ENCODE measurements at regions not wholly inside any gene's neighbourhood (a gene's known extent, or its start where the extent isn't known, plus 50 kb on each side); places are given as distances from the start of the nearest gene placed in this dataset.

DNA sequence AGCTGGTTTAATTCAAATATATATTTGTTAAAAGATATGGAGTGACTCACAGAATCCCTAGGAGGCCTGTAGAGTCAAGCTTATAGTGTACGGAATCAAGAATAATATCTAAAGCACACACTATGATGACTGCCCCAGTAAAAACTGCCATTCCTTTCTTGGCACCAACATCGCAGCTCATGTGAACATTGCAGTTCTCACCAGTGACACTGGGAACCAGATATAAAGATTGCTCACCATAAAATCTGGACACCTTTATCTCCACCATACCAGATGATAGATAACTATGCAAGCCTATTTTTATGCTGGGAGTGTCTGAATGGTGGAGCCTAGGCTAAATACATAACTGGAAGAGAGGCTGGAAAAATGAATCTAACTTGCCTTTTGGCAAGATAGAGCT is 463.9 kb upstream of the TBX3 start:
- TF ChIP-seq ZSCAN20 (CRISPR knock-in tag; IDR thresholded peaks at IDR 0.05) (no peak), FOSB (CRISPR knock-in tag; IDR thresholded peaks at IDR 0.05) (no peak), JUNB (IDR thresholded peaks at IDR 0.05) (no peak), EP300 (IDR thresholded peaks at IDR 0.05) (no peak), RFX5 (IDR thresholded peaks at IDR 0.05) (no peak), SMC3 (IDR thresholded peaks at IDR 0.05) (no peak), POLR2A (IDR thresholded peaks at IDR 0.05; ENCODE audit: low read length) (no peak), JUN (IDR thresholded peaks at IDR 0.05) (no peak), HDAC2 (IDR thresholded peaks at IDR 0.05) (no peak), CEBPB (IDR thresholded peaks at IDR 0.05) (no peak)
- TF ChIP-seq, protein P1, sequence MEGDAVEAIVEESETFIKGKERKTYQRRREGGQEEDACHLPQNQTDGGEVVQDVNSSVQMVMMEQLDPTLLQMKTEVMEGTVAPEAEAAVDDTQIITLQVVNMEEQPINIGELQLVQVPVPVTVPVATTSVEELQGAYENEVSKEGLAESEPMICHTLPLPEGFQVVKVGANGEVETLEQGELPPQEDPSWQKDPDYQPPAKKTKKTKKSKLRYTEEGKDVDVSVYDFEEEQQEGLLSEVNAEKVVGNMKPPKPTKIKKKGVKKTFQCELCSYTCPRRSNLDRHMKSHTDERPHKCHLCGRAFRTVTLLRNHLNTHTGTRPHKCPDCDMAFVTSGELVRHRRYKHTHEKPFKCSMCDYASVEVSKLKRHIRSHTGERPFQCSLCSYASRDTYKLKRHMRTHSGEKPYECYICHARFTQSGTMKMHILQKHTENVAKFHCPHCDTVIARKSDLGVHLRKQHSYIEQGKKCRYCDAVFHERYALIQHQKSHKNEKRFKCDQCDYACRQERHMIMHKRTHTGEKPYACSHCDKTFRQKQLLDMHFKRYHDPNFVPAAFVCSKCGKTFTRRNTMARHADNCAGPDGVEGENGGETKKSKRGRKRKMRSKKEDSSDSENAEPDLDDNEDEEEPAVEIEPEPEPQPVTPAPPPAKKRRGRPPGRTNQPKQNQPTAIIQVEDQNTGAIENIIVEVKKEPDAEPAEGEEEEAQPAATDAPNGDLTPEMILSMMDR (IDR thresholded peaks at IDR 0.05): no peak
- TF ChIP-seq, protein P2, sequence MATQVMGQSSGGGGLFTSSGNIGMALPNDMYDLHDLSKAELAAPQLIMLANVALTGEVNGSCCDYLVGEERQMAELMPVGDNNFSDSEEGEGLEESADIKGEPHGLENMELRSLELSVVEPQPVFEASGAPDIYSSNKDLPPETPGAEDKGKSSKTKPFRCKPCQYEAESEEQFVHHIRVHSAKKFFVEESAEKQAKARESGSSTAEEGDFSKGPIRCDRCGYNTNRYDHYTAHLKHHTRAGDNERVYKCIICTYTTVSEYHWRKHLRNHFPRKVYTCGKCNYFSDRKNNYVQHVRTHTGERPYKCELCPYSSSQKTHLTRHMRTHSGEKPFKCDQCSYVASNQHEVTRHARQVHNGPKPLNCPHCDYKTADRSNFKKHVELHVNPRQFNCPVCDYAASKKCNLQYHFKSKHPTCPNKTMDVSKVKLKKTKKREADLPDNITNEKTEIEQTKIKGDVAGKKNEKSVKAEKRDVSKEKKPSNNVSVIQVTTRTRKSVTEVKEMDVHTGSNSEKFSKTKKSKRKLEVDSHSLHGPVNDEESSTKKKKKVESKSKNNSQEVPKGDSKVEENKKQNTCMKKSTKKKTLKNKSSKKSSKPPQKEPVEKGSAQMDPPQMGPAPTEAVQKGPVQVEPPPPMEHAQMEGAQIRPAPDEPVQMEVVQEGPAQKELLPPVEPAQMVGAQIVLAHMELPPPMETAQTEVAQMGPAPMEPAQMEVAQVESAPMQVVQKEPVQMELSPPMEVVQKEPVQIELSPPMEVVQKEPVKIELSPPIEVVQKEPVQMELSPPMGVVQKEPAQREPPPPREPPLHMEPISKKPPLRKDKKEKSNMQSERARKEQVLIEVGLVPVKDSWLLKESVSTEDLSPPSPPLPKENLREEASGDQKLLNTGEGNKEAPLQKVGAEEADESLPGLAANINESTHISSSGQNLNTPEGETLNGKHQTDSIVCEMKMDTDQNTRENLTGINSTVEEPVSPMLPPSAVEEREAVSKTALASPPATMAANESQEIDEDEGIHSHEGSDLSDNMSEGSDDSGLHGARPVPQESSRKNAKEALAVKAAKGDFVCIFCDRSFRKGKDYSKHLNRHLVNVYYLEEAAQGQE (IDR thresholded peaks at IDR 0.05): no peak
- TF ChIP-seq, protein P3, sequence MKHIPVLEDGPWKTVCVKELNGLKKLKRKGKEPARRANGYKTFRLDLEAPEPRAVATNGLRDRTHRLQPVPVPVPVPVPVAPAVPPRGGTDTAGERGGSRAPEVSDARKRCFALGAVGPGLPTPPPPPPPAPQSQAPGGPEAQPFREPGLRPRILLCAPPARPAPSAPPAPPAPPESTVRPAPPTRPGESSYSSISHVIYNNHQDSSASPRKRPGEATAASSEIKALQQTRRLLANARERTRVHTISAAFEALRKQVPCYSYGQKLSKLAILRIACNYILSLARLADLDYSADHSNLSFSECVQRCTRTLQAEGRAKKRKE (CRISPR knock-in tag; IDR thresholded peaks at IDR 0.05; ENCODE audit: low read depth): no peak

Measured in A549 (cell line).